Stimulated activated naive B cell treated with anti-CD40 and anti-IgM and Interleukin-4, amounts not matched to agents 10 μg/mL and 1 μg/mL and 100 μg/mL, for 72 hours (primary cell): ENCODE measurements at regions not wholly inside any gene's neighbourhood (a gene's known extent, or its start where the extent isn't known, plus 50 kb on each side); places are given as distances from the start of the nearest gene placed in this dataset.
"Not testable (repeated sequence)": the region's sequence is repeated elsewhere in the genome, so short reads cannot be mapped to it uniquely, and the experiment has no call there.

Experiments used
- ATAC-seq, 2 donors: fragments of 150-1000 bp; cut with Tn5 transposase; replicated peaks; 2 replicates each; pipeline ENCODE4 v1.10.0; 2021; ENCODE audit warnings: moderate library complexity in 1 of 2
- DNase-seq: peaks from one replicate; pipeline ENCODE4 v3.0.0; 2021
- H3K27ac Mint-ChIP-seq: one replicate; pipeline ENCODE4 v1.8.0; 2022; ENCODE audit warnings: mild to moderate bottlenecking, mixed read lengths
- H3K27me3 Mint-ChIP-seq, 2 donors: one replicate each; pipeline ENCODE4 v1.8.0; 2022; ENCODE audit warnings: mixed read lengths in 2 of 2
- H3K36me3 Mint-ChIP-seq, 2 donors: one replicate each; pipeline ENCODE4 v1.8.0; 2022; ENCODE audit warnings: mixed read lengths in 2 of 2, mild to moderate bottlenecking in 1 of 2
- H3K4me1 Mint-ChIP-seq, 2 donors: one replicate each; pipeline ENCODE4 v1.8.0; 2022; ENCODE audit warnings: mixed read lengths in 2 of 2, mild to moderate bottlenecking in 1 of 2
- H3K4me3 Mint-ChIP-seq, 2 donors: one replicate each; pipeline ENCODE4 v1.8.0; 2022; ENCODE audit warnings: mild to moderate bottlenecking in 2 of 2, mixed read lengths in 2 of 2, moderate library complexity in 1 of 2
- H3K9me3 Mint-ChIP-seq, 2 donors: one replicate each; pipeline ENCODE4 v1.8.0; 2022; ENCODE audit warnings: mixed read lengths in 2 of 2, mild to moderate bottlenecking in 1 of 2

GRCh38 chr22:35170716-35171697, 86.3 kb upstream of the HMGXB4 start:
- no peak overlapping the region for H3K4me3 Mint-ChIP-seq
- no peaks in the 10 kb centered on the region for H3K4me1 Mint-ChIP-seq
- ATAC-seq (no peak), DNase-seq (no peak)
- no peaks in the 10 kb centered on the region for H3K36me3 Mint-ChIP-seq
- H3K27ac Mint-ChIP-seq, result peak overlapping the region; percentile 7
- H3K9me3 Mint-ChIP-seq, result no peaks in the 10 kb centered on the region
- peaks cover 17 to 21% of the 10 kb centered on the region in 2 donors for H3K27me3 Mint-ChIP-seq

GRCh38 chr22:35172442-35172841, 84.9 kb upstream of the HMGXB4 start:
- Mint-ChIP-seq H3K4me3 (no peak overlapping the region), H3K4me1 (no peaks in the 10 kb centered on the region), H3K27me3 (peaks cover 21 to 30% of the 10 kb centered on the region in 2 donors), H3K9me3 (no peaks in the 10 kb centered on the region), H3K27ac (no peak overlapping the region), H3K36me3 (no peaks in the 10 kb centered on the region)
- ATAC-seq (no peak), DNase-seq (no peak)

GRCh38 chr22:35173655-35174054, 83.6 kb upstream of the HMGXB4 start:
- Mint-ChIP-seq H3K9me3 (no peaks in the 10 kb centered on the region), H3K36me3 (no peaks in the 10 kb centered on the region), H3K27me3 (peaks cover 24 to 31% of the 10 kb centered on the region in 2 donors), H3K27ac (no peak overlapping the region), H3K4me1 (no peaks in the 10 kb centered on the region), H3K4me3 (no peak overlapping the region)
- ATAC-seq, result no peak
- no peak for DNase-seq

GRCh38 chr22:35174401-35175038, 82.8 kb upstream of the HMGXB4 start:
- Mint-ChIP-seq H3K36me3 (no peaks in the 10 kb centered on the region), H3K27ac (no peak overlapping the region), H3K9me3 (no peaks in the 10 kb centered on the region), H3K4me1 (no peaks in the 10 kb centered on the region), H3K27me3 (peaks cover 27 to 31% of the 10 kb centered on the region in 2 donors), H3K4me3 (no peak overlapping the region)
- DNase-seq (no peak), ATAC-seq (no peak)

- Mint-ChIP-seq H3K4me3 (no peak overlapping the region), H3K36me3 (no peaks in the 10 kb centered on the region), H3K9me3 (no peaks in the 10 kb centered on the region), H3K27ac (no peak overlapping the region), H3K4me1 (no peaks in the 10 kb centered on the region), H3K27me3 (peaks cover 28 to 32% of the 10 kb centered on the region in 2 donors)
- ATAC-seq (no peak), DNase-seq (no peak)
Observed at GRCh38 chr22:35175392-35175791, 81.9 kb upstream of the HMGXB4 start.

GRCh38 chr22:35177811-35178210, 79.5 kb upstream of the HMGXB4 start:
- ATAC-seq (no peak), DNase-seq (no peak)
- Mint-ChIP-seq H3K9me3 (peaks cover 0 to 2% of the 10 kb centered on the region in 2 donors), H3K27ac (no peak overlapping the region), H3K4me3 (no peak overlapping the region), H3K36me3 (no peaks in the 10 kb centered on the region), H3K27me3 (peaks cover 30 to 34% of the 10 kb centered on the region in 2 donors), H3K4me1 (no peaks in the 10 kb centered on the region)

- Mint-ChIP-seq H3K27me3 (peaks cover 30 to 40% of the 10 kb centered on the region in 2 donors), H3K27ac (no peak overlapping the region), H3K36me3 (no peaks in the 10 kb centered on the region), H3K9me3 (peaks cover 0 to 2% of the 10 kb centered on the region in 2 donors), H3K4me3 (no peak overlapping the region), H3K4me1 (no peaks in the 10 kb centered on the region)
- ATAC-seq (no peak), DNase-seq (no peak)
Observed at GRCh38 chr22:35178446-35178845, 78.8 kb upstream of the HMGXB4 start.

- peaks cover 0 to 5% of the 10 kb centered on the region in 2 donors for H3K9me3 Mint-ChIP-seq
- no peak for ATAC-seq
- no peaks in the 10 kb centered on the region for H3K36me3 Mint-ChIP-seq
- H3K4me1 Mint-ChIP-seq, result no peaks in the 10 kb centered on the region
- H3K4me3 Mint-ChIP-seq, result no peak overlapping the region
- no peak overlapping the region for H3K27ac Mint-ChIP-seq
- no peak for DNase-seq
- H3K27me3 Mint-ChIP-seq, result peaks cover 8 to 21% of the 10 kb centered on the region in 2 donors
Observed at GRCh38 chr22:35183917-35184316, 73.4 kb upstream of the HMGXB4 start.

- Mint-ChIP-seq H3K36me3 (no peaks in the 10 kb centered on the region), H3K27me3 (peaks cover 4 to 17% of the 10 kb centered on the region in 2 donors), H3K9me3 (peaks cover 9 to 13% of the 10 kb centered on the region in 2 donors), H3K4me3 (no peak overlapping the region), H3K4me1 (no peaks in the 10 kb centered on the region), H3K27ac (no peak overlapping the region)
- ATAC-seq, result no peak
- DNase-seq, result no peak
Observed at GRCh38 chr22:35186492-35186891, 70.8 kb upstream of the HMGXB4 start.

- not testable (repeated sequence) for H3K4me1 Mint-ChIP-seq, ATAC-seq, H3K4me3 Mint-ChIP-seq, H3K27ac Mint-ChIP-seq, DNase-seq, H3K36me3 Mint-ChIP-seq
- peaks cover 9 to 16% of the 10 kb centered on the region in 2 donors for H3K27me3 Mint-ChIP-seq
- H3K9me3 Mint-ChIP-seq, result peaks cover 9 to 15% of the 10 kb centered on the region in 2 donors
Observed at GRCh38 chr22:35188930-35189329, 68.4 kb upstream of the HMGXB4 start.

GRCh38 chr22:35189559-35189958, 67.7 kb upstream of the HMGXB4 start:
- no peak overlapping the region for H3K27ac Mint-ChIP-seq
- peaks cover 9 to 15% of the 10 kb centered on the region in 2 donors for H3K9me3 Mint-ChIP-seq
- no peaks in the 10 kb centered on the region for H3K4me1 Mint-ChIP-seq
- H3K4me3 Mint-ChIP-seq, result no peak overlapping the region
- no peak for DNase-seq
- no peaks in the 10 kb centered on the region for H3K36me3 Mint-ChIP-seq
- peaks cover 9 to 16% of the 10 kb centered on the region in 2 donors for H3K27me3 Mint-ChIP-seq
- no peak for ATAC-seq

GRCh38 chr22:35191412-35191811, 65.9 kb upstream of the HMGXB4 start:
- no peak overlapping the region for H3K4me3 Mint-ChIP-seq
- peaks cover 9 to 15% of the 10 kb centered on the region in 2 donors for H3K9me3 Mint-ChIP-seq
- H3K36me3 Mint-ChIP-seq, result no peaks in the 10 kb centered on the region
- no peak for DNase-seq
- H3K4me1 Mint-ChIP-seq, result no peaks in the 10 kb centered on the region
- no peak overlapping the region for H3K27ac Mint-ChIP-seq
- ATAC-seq, result no peak
- peaks cover 9 to 16% of the 10 kb centered on the region in 2 donors for H3K27me3 Mint-ChIP-seq

- DNase-seq (no peak), ATAC-seq (no peak)
- no peak overlapping the region for H3K4me3 Mint-ChIP-seq
- H3K36me3 Mint-ChIP-seq, result no peaks in the 10 kb centered on the region
- peaks cover 9 to 18% of the 10 kb centered on the region in 2 donors for H3K27me3 Mint-ChIP-seq
- peaks cover 9 to 15% of the 10 kb centered on the region in 2 donors for H3K9me3 Mint-ChIP-seq
- no peaks in the 10 kb centered on the region for H3K4me1 Mint-ChIP-seq
- H3K27ac Mint-ChIP-seq, result no peak overlapping the region
Observed at GRCh38 chr22:35192129-35192918, 65.0 kb upstream of the HMGXB4 start.

- no peak overlapping the region for H3K4me3 Mint-ChIP-seq
- H3K27me3 Mint-ChIP-seq, result peaks cover 18 to 34% of the 10 kb centered on the region in 2 donors
- peaks cover 4 to 8% of the 10 kb centered on the region in 2 donors for H3K9me3 Mint-ChIP-seq
- H3K27ac Mint-ChIP-seq, result no peak overlapping the region
- ATAC-seq (no peak), DNase-seq (no peak)
- no peaks in the 10 kb centered on the region for H3K4me1 Mint-ChIP-seq
- no peaks in the 10 kb centered on the region for H3K36me3 Mint-ChIP-seq
Observed at GRCh38 chr22:35195226-35195625, 62.1 kb upstream of the HMGXB4 start.
